K562 (cell line): ENCODE measurements at regions not wholly inside any gene's neighbourhood (a gene's known extent, or its start where the extent isn't known, plus 50 kb on each side); places are given as distances from the start of the nearest gene placed in this dataset.

ENCODE experiments used
- ATAC-seq: fragments of 200-7000 bp; cut with Tn5 transposase; 3 replicates; pipeline ENCODE4 v1.9.1; 2020; ENCODE audit warnings: moderate library complexity
- BruUV-seq: library from RNA; stranded (reverse); fragments of 400-500 nt; replicated peaks from 2 replicates; lab custom pipeline; 2021; lab: Mats Ljungman, UMichigan
- CTCF ChIA-PET: fragments of 300-600 bp; formaldehyde crosslinking; extraction: SDS; loops from one replicate; lab custom pipeline; 2021; ENCODE audit warnings: low intra/inter-chr PET ratio; lab: Yijun Ruan, JAX
- POLR2A ChIA-PET: fragments of 300-600, 350-650 bp; sonication (Branson Sonifier 250); formaldehyde crosslinking; extraction: SDS; loops from one replicate; lab custom pipeline; 2021; ENCODE audit warnings: antibody characterized with exemption, inconsistent platforms; lab: Yijun Ruan, JAX
- DNase-seq, 4 experiments: peaks; one replicate each; pipeline versions ENCODE4 v3.0.0 to v3.0.0-alpha.2; 2011 to 2018; ENCODE audit warnings: low spot score in 3 of 4, mixed read lengths in 3 of 4; ENCODE audit errors: extremely low read depth in 1 of 4
- FAIRE-seq: peaks from 2 replicates; lab custom pipeline; 2011; peaks lifted over from hg19 to GRCh38; lab: Jason Lieb, UNC
- H2AFZ ChIP-seq: 2 replicates; pipeline ENCODE4 v1.6.0; 2011; ENCODE audit warnings: low read depth, low read length, control low read depth, inconsistent platforms
- H3K27ac ChIP-seq: fragments of 200-600 bp; 3 replicates; pipeline ENCODE4 v1.8.0; 2011; ENCODE audit warnings: low read depth, mild to moderate bottlenecking, control low read depth, inconsistent platforms, low read length, moderate library complexity, mixed read lengths; ENCODE audit errors: extremely low read depth
- H3K27me3 ChIP-seq, 2 experiments: fragments of 300-600 bp in 1 of 2; 2 replicates in 1 of 2; 3 replicates in 1 of 2; pipeline versions ENCODE4 v1.6.0 to v1.8.0; 2011; ENCODE audit warnings: inconsistent platforms in 2 of 2, low read length in 2 of 2, mild to moderate bottlenecking in 1 of 2, mixed read lengths in 1 of 2, moderate library complexity in 1 of 2; ENCODE audit not compliant: control insufficient read depth in 2 of 2, insufficient read depth in 2 of 2
- H3K36me3 ChIP-seq: fragments of 300-600 bp; 3 replicates; pipeline ENCODE4 v1.8.0; 2011; ENCODE audit warnings: mild to moderate bottlenecking, low read length, inconsistent platforms; ENCODE audit not compliant: control insufficient read depth, insufficient read depth
- H3K4me1 ChIP-seq, 2 experiments: fragments of 200-600 bp in 1 of 2; replicated peaks in 1 of 2; 2 replicates in 1 of 2; 3 replicates in 1 of 2; pipeline versions ENCODE4 v1.5.1 to v1.8.0; 2011; ENCODE audit warnings: inconsistent platforms in 2 of 2, low read length in 2 of 2, mild to moderate bottlenecking in 1 of 2, mixed read lengths in 1 of 2, moderate library complexity in 1 of 2; ENCODE audit not compliant: control insufficient read depth in 2 of 2, insufficient read depth in 2 of 2
- H3K4me2 ChIP-seq: 2 replicates; pipeline ENCODE4 v1.6.1; 2011; ENCODE audit warnings: low read length, control low read depth, inconsistent platforms, mixed read lengths; ENCODE audit not compliant: insufficient read depth
- H3K4me3 ChIP-seq: fragments of 200-600 bp; sonication (generic), shearing (Covaris generic); 2 replicates; pipeline ENCODE4 v1.5.1; 2016; ENCODE audit warnings: control low read depth, inconsistent platforms
- H3K79me2 ChIP-seq: fragments of 200-600 bp; 3 replicates; pipeline ENCODE4 v1.8.0; 2011; ENCODE audit warnings: low read length, inconsistent platforms; ENCODE audit not compliant: control insufficient read depth, insufficient read depth
- H3K9ac ChIP-seq, 2 experiments: 2 replicates each; pipeline versions ENCODE4 v1.6.0 to v1.6.1; 2011; ENCODE audit warnings: low read depth in 2 of 2, low read length in 2 of 2, control low read depth in 1 of 2, inconsistent platforms in 1 of 2, mild to moderate bottlenecking in 1 of 2, mixed read lengths in 1 of 2; ENCODE audit not compliant: insufficient read depth in 1 of 2
- H3K9me1 ChIP-seq: one replicate; pipeline ENCODE4 v1.6.0; 2011; ENCODE audit warnings: inconsistent platforms, mild to moderate bottlenecking, low read length, moderate library complexity; ENCODE audit not compliant: control insufficient read depth, insufficient read depth
- H3K9me3 ChIP-seq: replicated peaks from 2 replicates; pipeline ENCODE4 v1.5.1; 2011; ENCODE audit warnings: low read depth, low read length, inconsistent platforms; ENCODE audit not compliant: control insufficient read depth, insufficient read depth
- H4K20me1 ChIP-seq: replicated peaks from 2 replicates; pipeline ENCODE4 v1.6.1; 2011; ENCODE audit warnings: low read length, inconsistent platforms, mixed read lengths; ENCODE audit not compliant: control insufficient read depth, insufficient read depth
- CEBPZ ChIP-seq: fragments of 150-350 bp; IDR thresholded peaks from 2 replicates; pipeline ENCODE4 v1.6.1; 2014; ENCODE audit warnings: low read depth, mild to moderate bottlenecking, low read length, borderline replicate concordance
- SMAD4 ChIP-seq: fragments of 250-450 bp; sonication (Bioruptor Pico); conservative IDR thresholded peaks from 2 replicates; pipeline ENCODE4 v1.8.0; 2021; ENCODE audit warnings: inconsistent platforms, mild to moderate bottlenecking, moderate library complexity
- SMARCE1 ChIP-seq: fragments of 450-650 bp; IDR thresholded peaks from 2 replicates; pipeline ENCODE4 v1.7.1; 2016; ENCODE audit warnings: mild to moderate bottlenecking
- THAP7 ChIP-seq: fragments of 250-450 bp; sonication (Bioruptor Pico); IDR thresholded peaks from 2 replicates; pipeline ENCODE4 v1.5.0; 2021
- THRB ChIP-seq: fragments of 450-650 bp; formaldehyde crosslinking; conservative IDR thresholded peaks from 2 replicates; pipeline ENCODE4 v1.4.0; 2022; ENCODE audit warnings: mild to moderate bottlenecking, missing genetic modification characterization
- ZNF165 ChIP-seq: fragments of 250-450 bp; sonication (Bioruptor Pico); IDR thresholded peaks from 2 replicates; pipeline ENCODE4 v1.4.0; 2020; ENCODE audit warnings: borderline replicate concordance
- WGBS: fragments of 100-300 bp; shearing (Covaris generic); methylation state at CpG from one replicate; pipeline ENCODE4 v1.1.6; 2016; ENCODE audit warnings: low coverage, mixed read lengths; ENCODE audit not compliant: insufficient coverage; ENCODE audit errors: missing lambda C conversion rate; 5-methylcytosine and 5-hydroxymethylcytosine counted together
- in situ Hi-C: fragments of 300-500 bp; cut with MboI; formaldehyde crosslinking; loops from 4 replicates; pipeline ENCODE4 v1.15.0; 2018; ENCODE audit warnings: inconsistent platforms, mixed read lengths
- intact Hi-C: fragments of 100-400 bp; cut with micrococcal nuclease; formaldehyde crosslinking; loops from 2 replicates; pipeline ENCODE4 v1.14.2; 2022

GRCh38 chr12:43008953-43009845, 419.7 kb upstream of the PRICKLE1 start (continued):
- TF ChIP-seq THRB (CRISPR knock-in tag) (no peak), ZNF165 (CRISPR knock-in tag) (no peak), THAP7 (CRISPR knock-in tag) (no peak), SMARCE1 (no peak), SMAD4 (CRISPR knock-in tag) (no peak)

DNA sequence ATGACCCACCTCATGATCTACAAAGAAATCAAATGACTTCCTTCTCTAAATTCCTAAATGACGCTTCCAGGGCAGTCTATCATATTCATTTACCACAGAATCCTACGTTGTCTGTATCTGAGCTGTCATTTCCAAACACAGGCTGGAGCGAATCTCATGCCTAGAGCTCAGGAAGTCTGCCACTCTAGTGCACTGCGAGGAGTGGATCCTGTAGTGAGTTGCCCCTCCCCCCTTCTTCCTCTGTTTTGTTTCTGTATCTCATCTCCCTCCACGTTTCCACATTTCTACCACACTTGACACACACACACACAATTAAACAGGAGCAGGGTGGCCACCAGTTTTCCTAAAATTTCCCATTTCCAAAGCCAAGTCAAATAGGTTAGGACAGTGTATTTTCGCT, 415.4 kb upstream of the PRICKLE1 start:
- H3K27me3 ChIP-seq, result no peaks in the 10 kb centered on the region
- POLR2A ChIA-PET, result interaction anchor here (1.0 kb wide), 1 partner anchor 11 kb away, joined by 3 read pairs; no protein-coding TSS in a partner anchor
- CTCF ChIA-PET, result no interaction called here
- DNase-seq, result no peak
- no peak for TF ChIP-seq CEBPZ
- TF ChIP-seq, all 486 proteins: peak for 0
- Histone ChIP-seq H3K9me3 (no peaks in the 10 kb centered on the region; the same call in 1 of the 2 replicates), H3K9me1 (no peaks in the 10 kb centered on the region), H3K36me3 (no peaks in the 10 kb centered on the region), H3K27ac (no peak overlapping the region), H2AFZ (no peak overlapping the region), H3K4me3 (no peak overlapping the region), H3K9ac (no peak overlapping the region), H3K4me1 (no peaks in the 10 kb centered on the region), H3K4me2 (no peak overlapping the region), H3K79me2 (no peaks in the 10 kb centered on the region), H4K20me1 (no peaks in the 10 kb centered on the region)
- intact Hi-C loops, result no loop called here
- WGBS, result 1% methylated on average over 6 of the region's 6 CpGs
- in situ Hi-C loops, result no loop called here
- no peak for FAIRE-seq
- ATAC-seq, result no peak
- BruUV-seq, result no TSS peak
